ENCODE measurements at regions not wholly inside any gene's neighbourhood (a gene's known extent, or its start where the extent isn't known, plus 50 kb on each side); places are given as distances from the start of the nearest gene placed in this dataset.
"Not testable (repeated sequence)": the region's sequence is repeated elsewhere in the genome, so short reads cannot be mapped to it uniquely, and the experiment has no call there.

DNA sequence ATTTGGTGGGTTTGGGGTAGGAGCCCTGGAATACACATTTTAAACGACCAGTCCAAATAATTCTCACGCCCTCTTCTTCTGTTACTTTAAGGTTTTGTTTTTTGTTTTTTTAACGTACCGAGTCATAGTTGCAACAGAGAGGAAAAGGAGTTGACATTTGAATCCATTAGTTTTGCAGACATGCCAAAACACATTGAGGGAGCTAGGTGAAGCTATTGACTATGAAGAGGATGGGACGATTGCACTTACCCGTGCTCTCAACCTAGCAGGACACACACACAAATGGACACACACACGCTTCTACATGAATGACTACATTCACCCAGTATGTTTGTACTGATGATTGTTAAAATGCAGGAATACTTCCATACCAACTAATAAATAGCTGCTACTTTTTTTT, 54.3 kb upstream of the CIT start:
- TF ChIP-seq CTCF (IDR thresholded peaks at IDR 0.05) = no peak
- no peak for DNase-seq (ENCODE audit: low spot score)
- Histone ChIP-seq H3K4me3 (no peak overlapping the region), H3K27ac (no peak overlapping the region)

DNA sequence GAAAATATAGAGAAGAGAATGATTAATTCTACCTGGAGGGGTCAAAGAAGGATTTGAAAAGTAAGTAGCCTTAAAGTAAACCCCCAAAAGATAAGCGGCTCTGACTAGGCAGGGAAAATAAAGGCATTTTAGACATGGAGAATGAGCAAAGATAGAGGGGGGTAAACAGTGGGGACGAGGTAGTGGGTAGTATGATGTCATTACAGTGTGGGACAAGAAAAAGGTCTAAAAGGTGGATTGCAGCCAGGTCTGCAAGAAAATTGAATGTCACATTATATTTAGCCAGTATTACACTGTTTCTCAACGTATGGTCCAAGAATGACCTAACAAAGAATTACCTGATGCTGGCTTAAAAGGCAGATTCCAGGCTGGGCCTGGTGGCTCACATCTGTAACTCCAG, 55.8 kb upstream of the CIT start:
- no peak for TF ChIP-seq CTCF (IDR thresholded peaks at IDR 0.05)
- no peak for DNase-seq (ENCODE audit: low spot score)
- Histone ChIP-seq H3K27ac (no peak overlapping the region), H3K4me3 (no peak overlapping the region)

GRCh38 chr12:119934780-119935179, 54.3 kb upstream of the BICDL1 start:
- H3K27ac ChIP-seq; DNase-seq (ENCODE audit: low spot score); H3K4me3 ChIP-seq: not testable (repeated sequence)

DNA sequence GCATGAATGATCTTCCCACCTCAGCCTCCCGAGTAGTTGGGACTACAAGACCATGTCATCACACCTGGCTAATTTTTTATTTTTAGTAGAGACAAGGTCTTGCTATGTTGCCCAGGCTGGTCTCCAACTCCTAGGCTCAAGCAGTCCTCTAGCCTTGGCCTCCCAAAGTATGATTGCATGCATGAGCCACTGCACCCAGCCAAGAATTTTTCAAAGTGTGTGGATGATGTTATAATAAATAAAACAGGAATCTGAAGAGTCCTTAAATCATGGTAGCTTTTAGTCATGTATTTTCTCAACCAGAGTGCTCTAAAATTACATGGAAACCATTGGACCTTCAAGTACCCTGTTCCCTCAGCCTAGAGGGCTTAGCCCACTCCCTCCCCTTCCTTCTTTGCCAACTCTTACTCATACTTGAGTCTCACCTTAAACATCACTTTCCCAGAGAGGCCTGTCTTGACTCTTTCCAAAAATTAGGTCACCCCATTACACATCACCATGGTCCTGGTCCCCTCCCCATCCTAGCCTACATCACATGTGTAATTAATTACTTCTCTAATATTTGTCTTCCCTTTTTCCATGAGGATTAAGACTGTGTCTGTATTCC, 52.2 kb upstream of the BICDL1 start:
- H3K27ac ChIP-seq = no peak overlapping the region
- no peak for TF ChIP-seq CTCF (IDR thresholded peaks at IDR 0.05)
- no peak for DNase-seq (ENCODE audit: low spot score)

GRCh38 chr12:119938049-119938667, 50.9 kb upstream of the BICDL1 start:
- no peak for DNase-seq (ENCODE audit: low spot score)
- TF ChIP-seq CTCF (IDR thresholded peaks at IDR 0.05) = peak; percentile 71
- Histone ChIP-seq H3K4me3 (no peak overlapping the region), H3K27ac (no peak overlapping the region)

More for the DNA sequence above, 52.2 kb upstream of the BICDL1 start:
- H3K4me3 ChIP-seq = no peak overlapping the region

Measured in coronary artery (tissue), 2 donors.